Astrocyte of the hippocampus (primary cell): ENCODE measurements at regions not wholly inside any gene's neighbourhood (a gene's known extent, or its start where the extent isn't known, plus 50 kb on each side); places are given as distances from the start of the nearest gene placed in this dataset.
A peak's percentile ranks its signal among the peaks of the same experiment; 100 is the strongest.

ENCODE experiments used
- DNase-seq: peaks from one replicate; pipeline ENCODE4 v3.0.0; 2011; ENCODE audit warnings: low read depth, low spot score

GRCh38 chr11:104830508-104830907 is 67.8 kb downstream of the CASP12 start:
- no peak for DNase-seq

DNA sequence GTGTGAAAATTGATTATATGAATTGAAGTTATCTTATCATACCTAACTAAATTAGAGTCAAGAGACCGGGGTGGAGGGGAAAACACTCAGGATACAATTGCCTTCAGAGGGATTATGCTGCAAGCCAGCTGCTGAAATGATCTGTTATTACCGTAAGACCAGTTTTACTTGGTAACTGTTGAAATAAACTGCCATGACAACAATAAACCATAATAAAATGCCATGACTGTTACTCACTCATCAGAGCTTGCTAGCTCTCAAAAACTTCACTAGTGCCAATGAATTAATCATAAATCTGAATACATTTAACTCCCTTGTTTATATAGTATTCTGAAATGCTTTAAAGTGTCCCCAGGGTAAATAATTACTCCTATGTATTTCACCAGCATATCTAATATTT is 68.2 kb downstream of the CASP12 start:
- DNase-seq: peak; percentile 69

- no peak for DNase-seq
These were observed 71.5 kb downstream of the CASP12 start for GRCh38 chr11:104826772-104827171.

GRCh38 chr11:104823657-104824056 is 74.6 kb downstream of the CASP12 start:
- DNase-seq: peak; percentile 11

- no peak for DNase-seq
These were observed 77.8 kb downstream of the CASP12 start for GRCh38 chr11:104820431-104820830.

DNA sequence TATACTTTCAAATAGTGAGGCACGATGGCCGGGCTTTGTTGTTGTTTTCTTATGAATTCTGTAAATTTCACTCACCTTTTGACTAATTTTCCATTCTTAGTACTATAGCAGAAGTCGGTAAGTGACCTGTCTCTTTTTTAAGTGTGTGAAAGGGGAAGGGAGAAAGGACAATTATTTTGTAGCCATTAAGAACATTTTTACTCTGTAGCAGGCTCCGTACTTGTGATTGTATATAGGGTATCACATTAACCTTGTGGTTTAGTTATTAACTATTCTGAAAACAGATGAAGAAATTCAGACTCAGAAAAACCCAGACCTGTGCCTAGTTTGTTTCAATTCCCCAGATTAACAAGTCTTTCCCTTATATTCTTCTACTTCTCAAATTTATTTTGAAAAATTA is 78.7 kb downstream of the CASP12 start:
- DNase-seq: no peak

DNA sequence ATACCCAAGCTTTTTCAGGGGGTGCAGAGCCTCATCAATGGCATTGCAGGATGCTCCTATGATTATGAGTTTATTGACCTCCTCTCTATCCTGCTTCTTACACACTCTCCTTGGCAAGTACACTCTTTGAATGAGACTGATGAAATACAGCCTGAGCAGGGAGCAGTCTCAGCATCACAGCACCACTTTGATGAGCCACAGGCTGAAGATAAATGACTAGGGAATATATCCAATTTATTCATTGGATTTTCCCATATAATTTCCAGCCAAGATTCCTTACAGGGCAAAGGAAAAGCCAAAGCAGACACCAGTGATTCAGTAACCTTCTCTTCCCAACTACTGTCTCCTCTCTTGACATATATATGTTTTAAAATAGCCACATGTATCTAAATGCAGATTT is 79.2 kb downstream of the CASP12 start:
- no peak for DNase-seq

DNA sequence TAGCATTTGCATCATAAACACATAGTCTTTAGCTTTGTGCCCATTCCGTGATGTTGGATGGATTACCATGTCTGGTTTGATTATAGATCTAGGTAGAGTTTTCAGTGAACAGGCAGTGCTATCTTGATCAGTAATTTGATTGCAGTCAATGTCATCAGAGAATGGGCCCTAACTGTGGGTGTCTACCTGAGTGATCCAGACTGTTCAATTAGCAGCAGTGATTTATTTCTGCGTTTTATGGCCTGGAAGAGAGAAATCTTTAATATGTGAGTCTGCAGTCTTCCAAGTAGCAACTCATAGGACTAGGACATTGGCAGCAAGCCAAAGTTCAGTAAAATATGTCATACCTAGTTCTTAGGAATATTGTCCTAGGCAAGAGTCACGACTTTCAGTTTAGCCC is 80.3 kb downstream of the CASP12 start:
- peak; percentile 3 for DNase-seq

DNA sequence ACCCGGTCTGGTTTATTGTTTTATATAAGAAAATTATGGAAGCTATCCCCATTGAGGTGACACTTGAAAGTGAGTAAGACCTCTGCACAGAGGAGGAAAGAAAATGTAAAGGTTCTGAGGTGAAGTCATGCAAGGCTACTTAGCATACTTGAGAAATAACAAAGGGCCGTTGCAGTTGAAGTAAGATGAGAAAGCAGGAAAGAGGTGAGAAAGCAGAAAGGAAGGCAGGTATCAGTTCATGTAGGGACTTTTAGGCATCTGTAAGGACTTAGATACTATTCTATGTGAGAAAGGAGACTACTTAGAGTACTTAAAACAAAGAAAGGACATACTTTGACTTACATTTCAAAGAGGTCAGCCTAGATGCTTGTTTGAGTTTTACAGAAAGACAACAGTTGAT is 84.7 kb downstream of the CASP12 start:
- no peak for DNase-seq

GRCh38 chr11:104812103-104812788 is 86.0 kb downstream of the CASP12 start:
- DNase-seq: no peak

- DNase-seq: no peak
These were observed 94.5 kb downstream of the CASP12 start for GRCh38 chr11:104803776-104804175.

- DNase-seq: no peak
These were observed 99.0 kb downstream of the CASP12 start for GRCh38 chr11:104799251-104799650.

DNA sequence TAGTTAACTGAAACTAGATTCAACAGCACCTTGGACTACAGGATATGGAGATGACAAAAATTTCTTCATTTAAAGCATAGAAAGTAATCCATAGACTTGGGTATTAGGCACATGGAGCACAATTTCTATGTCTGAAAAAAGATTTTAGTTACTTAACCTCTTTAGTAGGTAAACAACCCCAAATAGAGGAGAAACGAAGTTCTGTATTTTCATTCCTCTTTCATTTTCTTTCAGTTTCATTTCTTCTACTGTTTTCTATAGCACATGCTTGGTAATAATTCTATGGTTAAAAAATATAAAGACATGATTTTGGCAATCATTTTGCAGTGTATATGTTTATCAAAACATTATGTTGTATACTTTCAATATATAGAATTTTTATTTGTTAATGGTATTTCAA is 99.5 kb downstream of the CASP12 start:
- no peak for DNase-seq

- DNase-seq: no peak
These were observed 102.0 kb downstream of the CASP12 start for GRCh38 chr11:104796301-104796700.

DNA sequence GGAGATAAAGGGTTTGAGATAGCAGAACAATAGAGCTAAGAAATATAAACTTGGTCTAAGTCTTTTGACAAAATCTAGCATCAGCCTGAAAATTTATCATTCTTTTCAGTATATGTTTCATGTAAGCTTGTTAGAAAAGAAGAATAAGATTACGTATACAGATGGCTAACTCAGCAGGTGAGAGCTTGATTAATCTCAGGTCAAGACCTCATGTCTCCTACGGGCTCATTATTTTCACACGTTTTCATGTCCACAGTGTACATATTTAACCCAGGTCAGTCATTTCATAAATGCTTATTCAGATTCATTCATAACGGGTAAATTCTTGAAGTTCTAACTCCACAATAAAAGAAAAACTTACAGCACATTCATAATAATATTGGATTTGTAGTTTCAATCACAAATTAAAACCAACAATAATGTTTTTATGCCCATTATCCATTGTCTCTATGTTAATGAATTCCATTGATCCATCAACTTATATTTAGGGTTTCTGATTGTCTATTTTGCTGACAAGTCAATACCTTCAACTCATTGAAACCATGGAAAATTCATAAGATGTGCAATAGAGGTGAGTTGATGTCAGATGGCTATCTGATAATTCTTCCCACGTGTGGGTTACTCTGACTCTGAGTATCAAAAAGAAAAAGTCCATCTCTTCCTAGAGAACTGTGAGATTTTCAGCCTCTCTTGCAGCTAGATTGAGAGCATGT is 102.6 kb downstream of the CASP12 start:
- no peak for DNase-seq

DNA sequence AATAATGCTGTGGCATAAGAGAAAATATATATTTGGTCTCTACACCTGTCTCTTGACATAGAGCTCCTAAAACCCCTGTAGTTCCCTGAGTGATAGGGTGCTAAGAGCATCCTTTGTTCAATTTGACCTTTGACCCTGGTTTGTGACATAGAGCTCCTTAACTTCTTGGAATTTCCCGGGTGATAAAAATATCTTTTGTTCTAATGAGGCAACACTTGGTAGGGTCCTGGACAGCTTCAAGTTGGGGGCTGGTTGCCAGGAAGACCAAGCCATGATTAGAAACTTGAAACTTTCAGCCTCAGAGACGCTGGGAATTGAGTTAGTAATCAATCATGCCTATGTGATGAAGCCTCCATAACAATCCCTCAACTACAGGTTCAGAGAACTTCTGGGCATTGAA is 105.4 kb downstream of the CASP12 start:
- no peak for DNase-seq

GRCh38 chr11:104791896-104792295 is 106.4 kb downstream of the CASP12 start:
- DNase-seq: no peak

DNA sequence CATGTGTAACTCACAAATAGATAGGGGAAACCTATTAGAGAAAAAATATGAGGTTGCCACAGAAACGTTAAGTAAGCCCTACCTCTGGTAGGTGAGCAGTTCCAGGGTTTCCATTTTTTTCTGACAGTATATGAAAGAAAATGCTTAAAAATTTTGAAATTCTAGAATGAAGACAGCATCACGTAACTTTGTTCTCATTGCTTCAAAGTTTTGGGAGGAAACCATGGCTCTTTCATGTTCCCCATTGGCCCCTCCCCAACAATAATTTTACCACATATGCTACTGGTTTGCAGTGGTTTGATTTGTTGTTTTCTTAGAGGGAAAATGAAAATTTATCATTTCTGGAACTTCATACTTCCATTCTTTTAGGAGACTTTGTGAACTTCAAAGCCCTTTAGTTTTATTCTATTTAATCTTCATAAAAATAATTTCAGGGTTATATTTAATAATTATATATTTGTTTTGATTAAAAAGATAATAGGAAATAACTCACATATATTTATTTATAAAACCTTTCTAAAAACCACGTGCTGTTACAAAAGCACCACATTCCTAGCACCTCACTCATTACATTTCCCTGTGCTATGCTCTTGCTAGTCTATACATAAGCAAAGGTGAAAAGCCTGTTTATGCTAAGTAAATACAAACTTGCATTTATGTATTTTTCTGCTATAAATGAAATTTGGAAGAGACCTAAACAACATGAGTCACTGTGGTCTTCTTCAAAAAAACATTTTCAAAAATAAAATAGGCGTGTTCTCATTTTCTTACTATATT is 113.4 kb downstream of the CASP12 start:
- no peak for DNase-seq

- no peak for DNase-seq
These were observed 115.0 kb downstream of the CASP12 start for GRCh38 chr11:104783241-104783640.

DNA sequence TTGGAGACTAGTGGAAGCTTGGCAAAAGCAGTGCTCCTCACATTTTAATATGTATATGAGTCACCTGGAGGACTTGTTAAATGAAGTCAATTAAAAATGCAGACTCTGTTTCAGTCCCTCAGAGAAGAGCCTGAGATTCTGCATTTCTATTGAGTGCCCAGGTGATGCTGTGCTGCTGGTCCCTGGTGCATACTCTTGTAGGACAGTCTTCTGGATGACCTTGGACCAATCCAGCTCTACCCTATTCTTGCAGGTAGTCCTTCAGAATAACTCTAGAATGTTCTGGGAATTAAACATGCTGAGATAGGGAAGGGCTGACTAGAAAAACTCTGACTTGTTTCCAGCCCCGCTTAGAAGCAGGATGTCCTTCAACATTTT is 115.9 kb downstream of the CASP12 start:
- DNase-seq: no peak

GRCh38 chr11:104781719-104782376 is 116.4 kb downstream of the CASP12 start:
- no peak for DNase-seq

GRCh38 chr11:104781037-104781436 is 117.2 kb downstream of the CASP12 start:
- DNase-seq: no peak
